ENCODE measurements at regions not wholly inside any gene's neighbourhood (a gene's known extent, or its start where the extent isn't known, plus 50 kb on each side); places are given as distances from the start of the nearest gene placed in this dataset.

DNA sequence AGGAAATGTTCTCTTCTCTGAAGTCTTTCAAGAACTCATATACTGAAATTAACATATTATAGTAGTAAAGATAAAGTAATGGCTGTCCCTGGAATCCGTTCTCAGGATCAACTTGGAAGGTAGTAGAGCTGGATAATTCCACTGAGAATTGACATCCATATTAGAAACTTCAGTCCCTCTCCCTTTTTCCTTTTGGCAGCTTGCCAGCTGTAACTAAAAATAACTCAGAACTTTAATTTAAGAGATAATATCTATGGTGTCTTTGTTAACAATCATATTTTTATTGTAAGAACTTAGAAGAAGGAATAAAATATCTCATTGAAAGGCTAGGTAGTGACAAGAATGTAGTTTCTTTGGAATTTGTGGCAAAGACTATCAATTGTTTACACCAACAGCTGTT is 61.4 kb upstream of the PLEKHA5 start:
- Histone ChIP-seq H3K9ac (ENCODE audit: low read depth, low read length, poor library complexity, severe bottlenecking) (no peak overlapping the region), H3K36me3 (ENCODE audit: insufficient read depth, low read length) (no peaks in the 10 kb centered on the region), H3K9me2 (replicated peaks; ENCODE audit: low read depth, low read length) (no peaks in the 10 kb centered on the region), H3K4me3 (ENCODE audit: low read length, poor library complexity, severe bottlenecking) (no peak overlapping the region), H3K9me3 (ENCODE audit: insufficient read depth, low read depth, low read length) (no peaks in the 10 kb centered on the region), H3K4me2 (ENCODE audit: low read depth, low read length, poor library complexity, severe bottlenecking) (no peak overlapping the region), H3K79me2 (ENCODE audit: insufficient read depth, low read length) (no peaks in the 10 kb centered on the region), H3K27me3 (ENCODE audit: insufficient read depth, low read length, poor library complexity, severe bottlenecking) (no peaks in the 10 kb centered on the region), H2AFZ (ENCODE audit: low read length) (no peak overlapping the region), H4K20me1 (ENCODE audit: insufficient read depth, low read length, poor library complexity, severe bottlenecking) (no peaks in the 10 kb centered on the region), H3K4me1 (ENCODE audit: insufficient read depth, low read length, poor library complexity, severe bottlenecking) (no peaks in the 10 kb centered on the region), H3F3A (ENCODE audit: low read depth) (no peaks in the 10 kb centered on the region)
- TF ChIP-seq EZH2phosphoT487 (IDR thresholded peaks at IDR 0.05; ENCODE audit: borderline replicate concordance) = no peak
- TF ChIP-seq, protein P1, sequence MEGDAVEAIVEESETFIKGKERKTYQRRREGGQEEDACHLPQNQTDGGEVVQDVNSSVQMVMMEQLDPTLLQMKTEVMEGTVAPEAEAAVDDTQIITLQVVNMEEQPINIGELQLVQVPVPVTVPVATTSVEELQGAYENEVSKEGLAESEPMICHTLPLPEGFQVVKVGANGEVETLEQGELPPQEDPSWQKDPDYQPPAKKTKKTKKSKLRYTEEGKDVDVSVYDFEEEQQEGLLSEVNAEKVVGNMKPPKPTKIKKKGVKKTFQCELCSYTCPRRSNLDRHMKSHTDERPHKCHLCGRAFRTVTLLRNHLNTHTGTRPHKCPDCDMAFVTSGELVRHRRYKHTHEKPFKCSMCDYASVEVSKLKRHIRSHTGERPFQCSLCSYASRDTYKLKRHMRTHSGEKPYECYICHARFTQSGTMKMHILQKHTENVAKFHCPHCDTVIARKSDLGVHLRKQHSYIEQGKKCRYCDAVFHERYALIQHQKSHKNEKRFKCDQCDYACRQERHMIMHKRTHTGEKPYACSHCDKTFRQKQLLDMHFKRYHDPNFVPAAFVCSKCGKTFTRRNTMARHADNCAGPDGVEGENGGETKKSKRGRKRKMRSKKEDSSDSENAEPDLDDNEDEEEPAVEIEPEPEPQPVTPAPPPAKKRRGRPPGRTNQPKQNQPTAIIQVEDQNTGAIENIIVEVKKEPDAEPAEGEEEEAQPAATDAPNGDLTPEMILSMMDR (conservative IDR thresholded peaks at IDR 0.05; ENCODE audit: low read length) = no peak

DNA sequence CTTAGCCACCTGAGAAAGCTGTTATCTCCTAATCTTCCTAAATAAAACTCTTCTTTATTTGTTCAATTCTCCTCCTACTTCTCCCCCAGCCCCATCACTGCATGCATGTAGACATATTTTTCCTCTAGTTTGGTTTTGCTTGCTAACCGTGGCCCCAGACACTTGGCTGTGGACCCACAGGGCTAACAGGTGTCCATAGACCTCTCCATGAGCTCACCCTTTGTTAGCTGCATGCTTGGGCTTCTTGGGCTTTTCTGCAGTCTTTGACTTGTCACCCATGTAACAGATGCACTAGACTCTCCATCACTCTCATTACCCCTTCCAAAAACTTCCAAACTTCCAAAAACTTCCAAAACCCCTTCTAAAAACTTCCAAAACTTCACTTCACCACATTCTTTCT is 59.2 kb upstream of the PLEKHA5 start:
- TF ChIP-seq EZH2phosphoT487 (IDR thresholded peaks at IDR 0.05; ENCODE audit: borderline replicate concordance) = no peak
- TF ChIP-seq, protein P1 (conservative IDR thresholded peaks at IDR 0.05; ENCODE audit: low read length) = no peak
- Histone ChIP-seq H3K36me3 (ENCODE audit: insufficient read depth, low read length) (no peaks in the 10 kb centered on the region), H3K9me2 (replicated peaks; ENCODE audit: low read depth, low read length) (no peaks in the 10 kb centered on the region), H3K4me3 (ENCODE audit: low read length, poor library complexity, severe bottlenecking) (no peak overlapping the region), H3K27me3 (ENCODE audit: insufficient read depth, low read length, poor library complexity, severe bottlenecking) (no peaks in the 10 kb centered on the region), H3K9me3 (ENCODE audit: insufficient read depth, low read depth, low read length) (no peaks in the 10 kb centered on the region), H3F3A (ENCODE audit: low read depth) (no peaks in the 10 kb centered on the region), H3K79me2 (ENCODE audit: insufficient read depth, low read length) (no peaks in the 10 kb centered on the region), H3K9ac (ENCODE audit: low read depth, low read length, poor library complexity, severe bottlenecking) (no peak overlapping the region), H4K20me1 (ENCODE audit: insufficient read depth, low read length, poor library complexity, severe bottlenecking) (no peaks in the 10 kb centered on the region), H3K4me1 (ENCODE audit: insufficient read depth, low read length, poor library complexity, severe bottlenecking) (no peaks in the 10 kb centered on the region), H3K4me2 (ENCODE audit: low read depth, low read length, poor library complexity, severe bottlenecking) (no peak overlapping the region), H2AFZ (ENCODE audit: low read length) (no peak overlapping the region)

DNA sequence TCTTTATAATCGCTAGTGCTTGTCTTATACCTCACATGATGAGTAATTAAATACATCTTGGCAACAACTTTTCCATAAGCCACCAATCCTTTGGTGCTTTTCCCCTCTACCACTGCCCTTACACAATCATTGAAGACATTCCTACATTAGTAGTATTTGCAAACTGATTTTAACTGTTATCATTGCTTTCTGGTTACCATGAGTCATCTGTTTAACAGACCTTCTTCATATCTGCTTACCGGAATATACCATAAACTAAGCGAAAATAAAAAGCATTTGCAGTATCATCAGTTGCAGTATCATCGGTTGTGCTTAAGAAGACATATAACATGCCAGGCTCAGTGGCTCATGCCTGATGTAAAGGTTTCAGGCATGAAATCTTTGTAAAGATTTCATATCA is 54.8 kb upstream of the PLEKHA5 start:
- Histone ChIP-seq H4K20me1 (ENCODE audit: insufficient read depth, low read length, poor library complexity, severe bottlenecking) (no peaks in the 10 kb centered on the region), H3K4me1 (ENCODE audit: insufficient read depth, low read length, poor library complexity, severe bottlenecking) (no peaks in the 10 kb centered on the region), H3K9me3 (ENCODE audit: insufficient read depth, low read depth, low read length) (no peaks in the 10 kb centered on the region), H2AFZ (ENCODE audit: low read length) (no peak overlapping the region), H3K27me3 (ENCODE audit: insufficient read depth, low read length, poor library complexity, severe bottlenecking) (no peaks in the 10 kb centered on the region), H3K4me3 (ENCODE audit: low read length, poor library complexity, severe bottlenecking) (no peak overlapping the region), H3K4me2 (ENCODE audit: low read depth, low read length, poor library complexity, severe bottlenecking) (no peak overlapping the region), H3K9me2 (replicated peaks; ENCODE audit: low read depth, low read length) (no peaks in the 10 kb centered on the region), H3K79me2 (ENCODE audit: insufficient read depth, low read length) (no peaks in the 10 kb centered on the region), H3K9ac (ENCODE audit: low read depth, low read length, poor library complexity, severe bottlenecking) (no peak overlapping the region), H3K36me3 (ENCODE audit: insufficient read depth, low read length) (no peaks in the 10 kb centered on the region), H3F3A (ENCODE audit: low read depth) (no peaks in the 10 kb centered on the region)
- TF ChIP-seq, protein P1 (conservative IDR thresholded peaks at IDR 0.05; ENCODE audit: low read length) = no peak
- TF ChIP-seq EZH2phosphoT487 (IDR thresholded peaks at IDR 0.05; ENCODE audit: borderline replicate concordance) = no peak

Measured in Loucy (cell line).